HepG2 (cell line): ENCODE measurements at regions not wholly inside any gene's neighbourhood (a gene's known extent, or its start where the extent isn't known, plus 50 kb on each side); places are given as distances from the start of the nearest gene placed in this dataset.

Experiments used
- ATAC-seq: fragments of 200-7000 bp; cut with Tn5 transposase; 3 replicates; pipeline ENCODE4 v1.9.1; 2020; ENCODE audit warnings: mild to moderate bottlenecking, moderate library complexity
- BruUV-seq: library from RNA; stranded (reverse); fragments of 400-500 nt; replicated peaks from 2 replicates; lab custom pipeline; 2021; lab: Mats Ljungman, UMichigan
- CTCF ChIA-PET: fragments of 300-600 bp; formaldehyde crosslinking; extraction: SDS; loops from one replicate; lab custom pipeline; 2021; ENCODE audit warnings: low total read pairs, inconsistent platforms, low intra/inter-chr PET ratio; lab: Yijun Ruan, JAX
- POLR2A ChIA-PET: fragments of 350-600 bp; sonication (Branson Sonifier 250); formaldehyde crosslinking; loops from one replicate; lab custom pipeline; 2020; ENCODE audit warnings: antibody characterized with exemption, inconsistent platforms; lab: Yijun Ruan, JAX
- DNase-seq: peaks from one replicate; pipeline ENCODE4 v3.0.0-alpha.2; 2015; ENCODE audit warnings: low spot score
- FAIRE-seq: peaks from 3 replicates; lab custom pipeline; 2011; peaks lifted over from hg19 to GRCh38; lab: Jason Lieb, UNC
- H2AFZ ChIP-seq: one replicate; pipeline ENCODE4 v1.6.1; 2011; ENCODE audit warnings: low read length, inconsistent platforms
- H3K27ac ChIP-seq: fragments of 300-600 bp; 3 replicates; pipeline ENCODE4 v1.8.0; 2011; ENCODE audit warnings: mixed run types, mild to moderate bottlenecking, mixed read lengths, low read length, inconsistent platforms; ENCODE audit not compliant: insufficient read depth; ENCODE audit errors: extremely low read length
- H3K27me3 ChIP-seq, 2 experiments: fragments of 200-600 bp in 1 of 2; 2 replicates in 1 of 2; 3 replicates in 1 of 2; pipeline versions ENCODE4 v1.6.0 to v1.8.0; 2011; ENCODE audit warnings: low read length in 2 of 2, mild to moderate bottlenecking in 2 of 2, moderate library complexity in 2 of 2, inconsistent platforms in 1 of 2; ENCODE audit not compliant: insufficient read depth in 2 of 2, control insufficient read depth in 1 of 2
- H3K36me3 ChIP-seq, 2 experiments: fragments of 200-600 bp in 1 of 2; replicated peaks in 1 of 2; 2 replicates in 1 of 2; 3 replicates in 1 of 2; pipeline versions ENCODE4 v1.5.1 to v1.8.0; 2011; ENCODE audit warnings: low read length in 2 of 2, inconsistent platforms in 1 of 2; ENCODE audit not compliant: insufficient read depth in 2 of 2, control insufficient read depth in 1 of 2
- H3K4me1 ChIP-seq: 2 replicates; pipeline ENCODE4 v1.5.1; 2012; ENCODE audit warnings: low read length, inconsistent platforms; ENCODE audit not compliant: insufficient read depth
- H3K4me2 ChIP-seq: 2 replicates; pipeline ENCODE4 v1.6.0; 2011; ENCODE audit warnings: low read depth, low read length, inconsistent platforms
- H3K4me3 ChIP-seq, 3 experiments: fragments of 200-600 bp in 1 of 3; sonication (generic), shearing (Covaris generic) in 1 of 3; replicated peaks in 1 of 3; 2 replicates each; pipeline ENCODE4 v1.5.1; 2011 to 2016; ENCODE audit warnings: low read length in 3 of 3, inconsistent platforms in 2 of 3, low read depth in 2 of 3, mild to moderate bottlenecking in 2 of 3, control low read depth in 1 of 3, mixed read lengths in 1 of 3; ENCODE audit not compliant: insufficient read depth in 1 of 3
- H3K79me2 ChIP-seq: one replicate; pipeline ENCODE4 v1.6.1; 2011; ENCODE audit warnings: low read length, inconsistent platforms; ENCODE audit not compliant: insufficient read depth
- H3K9ac ChIP-seq: 2 replicates; pipeline ENCODE4 v1.6.0; 2011; ENCODE audit warnings: mild to moderate bottlenecking, low read depth, low read length, inconsistent platforms; ENCODE audit not compliant: insufficient read depth
- H3K9me3 ChIP-seq: 2 replicates; pipeline ENCODE4 v1.5.1; 2012; ENCODE audit warnings: mild to moderate bottlenecking, low read length
- H4K20me1 ChIP-seq: 2 replicates; pipeline ENCODE4 v1.6.0; 2011; ENCODE audit warnings: inconsistent platforms, mild to moderate bottlenecking, low read length, moderate library complexity; ENCODE audit not compliant: insufficient read depth
- AGO1 ChIP-seq: fragments of 200-400 bp; formaldehyde crosslinking; IDR thresholded peaks from 2 replicates; pipeline ENCODE4 v1.6.1; 2017; ENCODE audit warnings: mild to moderate bottlenecking, low read depth, low read length, moderate library complexity; ENCODE audit not compliant: poor library complexity, severe bottlenecking
- ARNTL ChIP-seq: sonication (generic); formaldehyde crosslinking; IDR thresholded peaks from 2 replicates; pipeline ENCODE4 v1.4.0; 2020; ENCODE audit warnings: mild to moderate bottlenecking, missing genetic modification reagents
- CAMTA2 ChIP-seq: sonication (generic); formaldehyde crosslinking; IDR thresholded peaks from 2 replicates; pipeline ENCODE4 v1.4.0; 2020; ENCODE audit warnings: mild to moderate bottlenecking, missing genetic modification reagents, borderline replicate concordance
- CC2D1A ChIP-seq: sonication (generic); formaldehyde crosslinking; IDR thresholded peaks from 2 replicates; pipeline ENCODE4 v1.8.1; 2023; ENCODE audit warnings: mild to moderate bottlenecking, missing genetic modification reagents
- MAFK ChIP-seq, 2 experiments: IDR thresholded peaks in 1 of 2; conservative IDR thresholded peaks in 1 of 2; 2 replicates each; pipeline ENCODE4 v1.6.1; 2011; ENCODE audit warnings: improper control_type of control experiment in 2 of 2, low read length in 2 of 2
- NFIC ChIP-seq: IDR thresholded peaks from 2 replicates; pipeline ENCODE4 v1.6.1; 2012; ENCODE audit warnings: mild to moderate bottlenecking, low read length, inconsistent platforms
- RBM39 ChIP-seq: fragments of 200-400 bp; formaldehyde crosslinking; IDR thresholded peaks from one replicate; pipeline ENCODE4 v1.6.1; 2018; ENCODE audit warnings: antibody characterized with exemption, mild to moderate bottlenecking, low read depth, low read length; ENCODE audit not compliant: poor library complexity, severe bottlenecking
- SETDB1 ChIP-seq: sonication (generic); formaldehyde crosslinking; IDR thresholded peaks from 2 replicates; pipeline ENCODE4 v1.5.1; 2020; ENCODE audit warnings: missing genetic modification reagents, mild to moderate bottlenecking, borderline replicate concordance
- TRIM22 ChIP-seq: fragments of 450-650 bp; IDR thresholded peaks from 2 replicates; pipeline ENCODE4 v1.6.1; 2017
- TRIM24 ChIP-seq: sonication (generic); formaldehyde crosslinking; IDR thresholded peaks from 2 replicates; pipeline ENCODE4 v1.8.0; 2022; ENCODE audit warnings: mild to moderate bottlenecking, missing genetic modification reagents
- ZBTB1 ChIP-seq: sonication (generic); formaldehyde crosslinking; IDR thresholded peaks from 2 replicates; pipeline ENCODE4 v1.4.0; 2020; ENCODE audit warnings: missing genetic modification reagents, borderline replicate concordance
- ZBTB38 ChIP-seq: sonication (generic); formaldehyde crosslinking; IDR thresholded peaks from 2 replicates; pipeline ENCODE4 v1.5.1; 2020; ENCODE audit warnings: mild to moderate bottlenecking, missing genetic modification reagents
- ZMYM2 ChIP-seq: sonication (generic); formaldehyde crosslinking; IDR thresholded peaks from 2 replicates; pipeline ENCODE4 v1.8.0; 2022; ENCODE audit warnings: mild to moderate bottlenecking, missing genetic modification reagents
- ZNF207 ChIP-seq: fragments of 450-650 bp; IDR thresholded peaks from 2 replicates; pipeline ENCODE4 v1.6.1; 2016; ENCODE audit warnings: antibody characterized with exemption, borderline replicate concordance
- WGBS: methylation state at CpG from one replicate; pipeline ENCODE4 v1.1.6; 2017; ENCODE audit warnings: low lambda C conversion rate; 5-methylcytosine and 5-hydroxymethylcytosine counted together
- in situ Hi-C: cut with HindIII; loops from 2 replicates; pipeline ENCODE4 v1.10.0; 2017; ENCODE audit warnings: low pct_unique_long_range_greater_than_20kb; ENCODE audit not compliant: extremely low pct_ligation_motif_present
- intact Hi-C: fragments of 100-400 bp; cut with micrococcal nuclease; formaldehyde crosslinking; loops from one replicate; pipeline ENCODE4 v1.10.0; 2022; ENCODE audit not compliant: unreplicated experiment
- TF ChIP-seq, protein P1 (sequence below): sonication (generic); formaldehyde crosslinking; IDR thresholded peaks from 2 replicates; pipeline ENCODE4 v1.5.1; 2020; ENCODE audit warnings: mild to moderate bottlenecking, missing genetic modification reagents, borderline replicate concordance

GRCh38 chr2:100664021-100664755 is 101.4 kb downstream of the PDCL3 start (continued):
- TF ChIP-seq ZBTB1 (CRISPR knock-in tag) (no peak), TRIM22 (no peak)

DNA sequence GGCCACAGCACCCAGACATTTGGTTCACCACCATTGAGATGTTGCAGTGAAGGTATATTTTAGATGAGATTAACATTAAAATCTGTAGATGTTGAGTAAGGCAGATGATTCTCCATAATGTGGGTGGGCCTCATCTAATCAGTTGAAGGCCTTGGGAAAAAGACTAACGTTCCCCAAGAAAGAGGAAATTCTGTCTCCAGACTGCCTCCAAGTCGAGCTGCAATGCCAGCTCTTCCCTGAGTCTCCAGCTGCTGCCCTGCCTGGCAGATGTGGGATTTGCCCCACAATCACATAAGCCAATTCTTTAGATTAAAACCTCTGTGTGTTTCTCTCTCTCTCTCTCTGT is 101.9 kb downstream of the PDCL3 start:
- Histone ChIP-seq H2AFZ (no peak overlapping the region), H3K4me3 (no peak overlapping the region), H3K9me3 (no peaks in the 10 kb centered on the region), H3K36me3 (no peaks in the 10 kb centered on the region), H3K79me2 (no peaks in the 10 kb centered on the region), H3K4me1 (no peaks in the 10 kb centered on the region), H3K27me3 (peaks cover 6 to 53% of the 10 kb centered on the region in 2 experiments), H3K27ac (no peak overlapping the region), H4K20me1 (no peaks in the 10 kb centered on the region), H3K4me2 (no peak overlapping the region), H3K9ac (no peak overlapping the region)
- DNase-seq = no peak
- no peak for ATAC-seq
- no TSS peak for BruUV-seq
- 12% methylated on average over 2 of the region's 2 CpGs for WGBS
- POLR2A ChIA-PET = no interaction called here
- intact Hi-C loops (no loop called here), in situ Hi-C loops (no loop called here)
- FAIRE-seq = no peak
- CTCF ChIA-PET = no interaction called here
- TF ChIP-seq TRIM22 (no peak), ZMYM2 (CRISPR knock-in tag) (no peak), NFIC (no peak), TRIM24 (CRISPR knock-in tag) (no peak), RBM39 (no peak), ARNTL (CRISPR knock-in tag) (no peak), CAMTA2 (CRISPR knock-in tag) (no peak), MAFK (conservative IDR thresholded peaks at IDR 0.05 in 1 of 2, IDR thresholded peaks at IDR 0.05 in 1 of 2; ENCODE audit: low read length in 2 of 2) (no peak), SETDB1 (CRISPR knock-in tag) (no peak), ZNF207 (no peak), CC2D1A (CRISPR knock-in tag) (no peak), AGO1 (no peak), ZBTB38 (CRISPR knock-in tag) (no peak)
- TF ChIP-seq, protein P1, sequence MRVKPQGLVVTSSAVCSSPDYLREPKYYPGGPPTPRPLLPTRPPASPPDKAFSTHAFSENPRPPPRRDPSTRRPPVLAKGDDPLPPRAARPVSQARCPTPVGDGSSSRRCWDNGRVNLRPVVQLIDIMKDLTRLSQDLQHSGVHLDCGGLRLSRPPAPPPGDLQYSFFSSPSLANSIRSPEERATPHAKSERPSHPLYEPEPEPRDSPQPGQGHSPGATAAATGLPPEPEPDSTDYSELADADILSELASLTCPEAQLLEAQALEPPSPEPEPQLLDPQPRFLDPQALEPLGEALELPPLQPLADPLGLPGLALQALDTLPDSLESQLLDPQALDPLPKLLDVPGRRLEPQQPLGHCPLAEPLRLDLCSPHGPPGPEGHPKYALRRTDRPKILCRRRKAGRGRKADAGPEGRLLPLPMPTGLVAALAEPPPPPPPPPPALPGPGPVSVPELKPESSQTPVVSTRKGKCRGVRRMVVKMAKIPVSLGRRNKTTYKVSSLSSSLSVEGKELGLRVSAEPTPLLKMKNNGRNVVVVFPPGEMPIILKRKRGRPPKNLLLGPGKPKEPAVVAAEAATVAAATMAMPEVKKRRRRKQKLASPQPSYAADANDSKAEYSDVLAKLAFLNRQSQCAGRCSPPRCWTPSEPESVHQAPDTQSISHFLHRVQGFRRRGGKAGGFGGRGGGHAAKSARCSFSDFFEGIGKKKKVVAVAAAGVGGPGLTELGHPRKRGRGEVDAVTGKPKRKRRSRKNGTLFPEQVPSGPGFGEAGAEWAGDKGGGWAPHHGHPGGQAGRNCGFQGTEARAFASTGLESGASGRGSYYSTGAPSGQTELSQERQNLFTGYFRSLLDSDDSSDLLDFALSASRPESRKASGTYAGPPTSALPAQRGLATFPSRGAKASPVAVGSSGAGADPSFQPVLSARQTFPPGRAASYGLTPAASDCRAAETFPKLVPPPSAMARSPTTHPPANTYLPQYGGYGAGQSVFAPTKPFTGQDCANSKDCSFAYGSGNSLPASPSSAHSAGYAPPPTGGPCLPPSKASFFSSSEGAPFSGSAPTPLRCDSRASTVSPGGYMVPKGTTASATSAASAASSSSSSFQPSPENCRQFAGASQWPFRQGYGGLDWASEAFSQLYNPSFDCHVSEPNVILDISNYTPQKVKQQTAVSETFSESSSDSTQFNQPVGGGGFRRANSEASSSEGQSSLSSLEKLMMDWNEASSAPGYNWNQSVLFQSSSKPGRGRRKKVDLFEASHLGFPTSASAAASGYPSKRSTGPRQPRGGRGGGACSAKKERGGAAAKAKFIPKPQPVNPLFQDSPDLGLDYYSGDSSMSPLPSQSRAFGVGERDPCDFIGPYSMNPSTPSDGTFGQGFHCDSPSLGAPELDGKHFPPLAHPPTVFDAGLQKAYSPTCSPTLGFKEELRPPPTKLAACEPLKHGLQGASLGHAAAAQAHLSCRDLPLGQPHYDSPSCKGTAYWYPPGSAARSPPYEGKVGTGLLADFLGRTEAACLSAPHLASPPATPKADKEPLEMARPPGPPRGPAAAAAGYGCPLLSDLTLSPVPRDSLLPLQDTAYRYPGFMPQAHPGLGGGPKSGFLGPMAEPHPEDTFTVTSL (CRISPR knock-in tag) = no peak
